ENCODE measurements at regions not wholly inside any gene's neighbourhood (a gene's known extent, or its start where the extent isn't known, plus 50 kb on each side); places are given as distances from the start of the nearest gene placed in this dataset.
"Not testable (repeated sequence)": the region's sequence is repeated elsewhere in the genome, so short reads cannot be mapped to it uniquely, and the experiment has no call there.

- Mint-ChIP-seq H3K27me3 (peaks cover 0 to 7% of the 10 kb centered on the region in 2 donors), H3K4me1 (no peaks in the 10 kb centered on the region), H3K36me3 (no peaks in the 10 kb centered on the region), H3K4me3 (no peak overlapping the region), H3K27ac (no peak overlapping the region), H3K9me3 (peaks cover 0 to 4% (median 2%) of the 10 kb centered on the region in 3 donors)
- DNase-seq, result no peak
- ATAC-seq (replicated peaks in 1 of 4), result no peak
- CTCF ChIA-PET, result no interaction called here
- 45% methylated on average over 1 of the region's 3 CpGs for WGBS (ENCODE audit: insufficient coverage)
- H3K27ac ChIP-seq (ENCODE audit: low read length), result no peak overlapping the region
- no peak overlapping the region for H3K4me3 ChIP-seq (ENCODE audit: control insufficient read depth in 1 of 2, extremely low read depth in 1 of 2, low read length in 1 of 2)
- no peaks in the 10 kb centered on the region for H3K9me3 ChIP-seq
- POLR2A ChIA-PET, result no interaction called here
- no peaks in the 10 kb centered on the region for H3K4me1 ChIP-seq (ENCODE audit: control insufficient read depth in 1 of 2, extremely low read depth in 1 of 2, insufficient read depth in 2 of 2, low read length in 2 of 2)
- no peaks in the 10 kb centered on the region for H3K27me3 ChIP-seq (replicated peaks in 1 of 2; ENCODE audit: control insufficient read depth in 2 of 2, extremely low read depth in 1 of 2, insufficient read depth in 2 of 2, low read length in 1 of 2)
- H3K36me3 ChIP-seq (ENCODE audit: control insufficient read depth in 2 of 2, extremely low read depth in 1 of 2, insufficient read depth in 1 of 2, low read length in 1 of 2), result no peaks in the 10 kb centered on the region
Measured at GRCh38 chr12:114093520-114093919, 127.4 kb upstream of the RBM19 start.

DNA sequence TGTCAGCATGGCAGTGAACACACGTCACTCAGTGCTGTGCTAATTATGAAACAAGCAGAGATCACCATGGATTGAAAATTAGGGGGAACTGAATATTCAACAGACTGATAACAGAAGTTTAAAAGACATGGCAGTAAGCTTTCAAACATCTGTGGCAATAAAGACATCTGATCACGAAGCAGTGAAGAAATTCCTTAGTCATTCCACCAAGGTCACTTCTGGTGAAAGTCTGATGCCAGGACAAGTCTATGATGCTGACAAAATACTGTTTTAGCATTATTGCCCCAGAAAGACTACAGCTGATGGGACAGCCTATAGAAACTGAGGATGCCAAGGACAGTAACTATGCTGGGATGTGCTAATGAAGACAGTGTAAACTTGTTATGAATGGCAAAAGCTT lies 126.9 kb upstream of the RBM19 start:
- no peak for DNase-seq
- Histone ChIP-seq H3K4me3 (ENCODE audit: control insufficient read depth in 1 of 2, extremely low read depth in 1 of 2, low read length in 1 of 2) (no peak overlapping the region), H3K27me3 (replicated peaks in 1 of 2; ENCODE audit: control insufficient read depth in 2 of 2, extremely low read depth in 1 of 2, insufficient read depth in 2 of 2, low read length in 1 of 2) (no peaks in the 10 kb centered on the region), H3K27ac (ENCODE audit: low read length) (no peak overlapping the region), H3K4me1 (ENCODE audit: control insufficient read depth in 1 of 2, extremely low read depth in 1 of 2, insufficient read depth in 2 of 2, low read length in 2 of 2) (no peaks in the 10 kb centered on the region), H3K9me3 (no peaks in the 10 kb centered on the region), H3K36me3 (ENCODE audit: control insufficient read depth in 2 of 2, extremely low read depth in 1 of 2, insufficient read depth in 1 of 2, low read length in 1 of 2) (no peaks in the 10 kb centered on the region)
- Mint-ChIP-seq H3K27ac (no peak overlapping the region), H3K4me1 (no peaks in the 10 kb centered on the region), H3K4me3 (no peak overlapping the region), H3K9me3 (peaks cover 0 to 4% (median 2%) of the 10 kb centered on the region in 3 donors), H3K36me3 (no peaks in the 10 kb centered on the region), H3K27me3 (peaks cover 0 to 7% of the 10 kb centered on the region in 2 donors)
- CTCF ChIA-PET, result interaction anchor here in 1 of 2 donors (0.5 kb wide), 1 partner anchor 12 kb away, joined by 5 read pairs; no protein-coding TSS in a partner anchor
- WGBS (ENCODE audit: insufficient coverage), result 73% methylated on average over 2 of the region's 2 CpGs
- POLR2A ChIA-PET, result interaction anchor here in 1 of 2 donors (0.6 kb wide), 1 partner anchor 41 kb away, joined by 3 read pairs; no protein-coding TSS in a partner anchor
- ATAC-seq (replicated peaks in 1 of 4), result no peak

- ATAC-seq (replicated peaks in 1 of 4), result no peak
- H3K4me3 ChIP-seq (ENCODE audit: control insufficient read depth in 1 of 2, extremely low read depth in 1 of 2, low read length in 1 of 2), result no peak overlapping the region
- no peaks in the 10 kb centered on the region for H3K4me1 Mint-ChIP-seq
- no peak overlapping the region for H3K27ac ChIP-seq (ENCODE audit: low read length)
- no peaks in the 10 kb centered on the region for H3K4me1 ChIP-seq (ENCODE audit: control insufficient read depth in 1 of 2, extremely low read depth in 1 of 2, insufficient read depth in 2 of 2, low read length in 2 of 2)
- H3K27me3 Mint-ChIP-seq, result peaks cover 3 to 7% of the 10 kb centered on the region in 2 donors
- H3K36me3 ChIP-seq (ENCODE audit: control insufficient read depth in 2 of 2, extremely low read depth in 1 of 2, insufficient read depth in 1 of 2, low read length in 1 of 2), result no peaks in the 10 kb centered on the region
- no peak overlapping the region for H3K27ac Mint-ChIP-seq
- H3K36me3 Mint-ChIP-seq, result no peaks in the 10 kb centered on the region
- no peaks in the 10 kb centered on the region for H3K9me3 ChIP-seq
- ChIA-PET CTCF (no interaction called here), POLR2A (no interaction called here)
- no peaks in the 10 kb centered on the region for H3K27me3 ChIP-seq (replicated peaks in 1 of 2; ENCODE audit: control insufficient read depth in 2 of 2, extremely low read depth in 1 of 2, insufficient read depth in 2 of 2, low read length in 1 of 2)
- H3K9me3 Mint-ChIP-seq, result peaks cover 0 to 4% (median 2%) of the 10 kb centered on the region in 3 donors
- no peak overlapping the region for H3K4me3 Mint-ChIP-seq
- DNase-seq, result no peak
- 68% methylated on average over 3 of the region's 5 CpGs for WGBS (ENCODE audit: insufficient coverage)
Measured at GRCh38 chr12:114090211-114090610, 124.1 kb upstream of the RBM19 start.

DNA sequence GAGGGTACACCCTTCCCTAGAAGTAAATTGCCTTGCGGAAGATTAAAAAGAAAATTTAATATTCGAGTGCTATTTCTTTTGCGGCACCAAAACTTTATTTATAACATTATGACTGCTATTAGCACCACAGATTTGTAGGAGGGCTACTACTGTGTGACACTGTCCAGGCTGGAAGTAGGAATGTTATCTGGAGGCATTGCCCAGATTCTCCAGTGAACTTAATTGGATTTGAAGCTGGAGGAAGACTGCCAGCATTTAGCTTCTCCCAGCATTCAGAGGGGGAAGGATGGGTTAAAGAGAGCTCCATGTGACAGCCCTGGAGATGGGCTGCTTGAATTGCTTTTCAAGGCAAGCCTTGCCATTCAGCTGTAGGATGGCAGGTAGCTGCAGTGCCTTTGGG lies 107.0 kb upstream of the RBM19 start:
- H3K36me3 ChIP-seq (ENCODE audit: control insufficient read depth in 2 of 2, extremely low read depth in 1 of 2, insufficient read depth in 1 of 2, low read length in 1 of 2), result no peaks in the 10 kb centered on the region
- no CpG with 5 or more reads among the region's 3 CpGs for WGBS (ENCODE audit: insufficient coverage)
- no peak overlapping the region for H3K27ac Mint-ChIP-seq
- no peaks in the 10 kb centered on the region for H3K4me1 ChIP-seq (ENCODE audit: control insufficient read depth in 1 of 2, extremely low read depth in 1 of 2, insufficient read depth in 2 of 2, low read length in 2 of 2)
- H3K9me3 ChIP-seq, result no peaks in the 10 kb centered on the region
- H3K4me3 ChIP-seq (ENCODE audit: control insufficient read depth in 1 of 2, extremely low read depth in 1 of 2, low read length in 1 of 2), result no peak overlapping the region
- POLR2A ChIA-PET, result no interaction called here
- H3K36me3 Mint-ChIP-seq, result no peaks in the 10 kb centered on the region
- no peaks in the 10 kb centered on the region for H3K4me1 Mint-ChIP-seq
- peaks cover 0 to 5% of the 10 kb centered on the region in 2 experiments for H3K27me3 ChIP-seq (replicated peaks in 1 of 2; ENCODE audit: control insufficient read depth in 2 of 2, extremely low read depth in 1 of 2, insufficient read depth in 2 of 2, low read length in 1 of 2)
- DNase-seq, result no peak
- H3K4me3 Mint-ChIP-seq, result no peak overlapping the region
- CTCF ChIA-PET, result no interaction called here
- H3K27me3 Mint-ChIP-seq, result peaks cover 0 to 5% of the 10 kb centered on the region in 2 donors
- no peak overlapping the region for H3K27ac ChIP-seq (ENCODE audit: low read length)
- no peak for ATAC-seq (replicated peaks in 1 of 4)
- peaks cover 0 to 4% (median 0%) of the 10 kb centered on the region in 3 donors for H3K9me3 Mint-ChIP-seq

- Mint-ChIP-seq H3K4me3 (no peak overlapping the region), H3K27me3 (peaks cover 1 to 12% of the 10 kb centered on the region in 2 donors), H3K27ac (no peak overlapping the region), H3K36me3 (no peaks in the 10 kb centered on the region), H3K4me1 (no peaks in the 10 kb centered on the region), H3K9me3 (no peaks in the 10 kb centered on the region)
- no peaks in the 10 kb centered on the region for H3K36me3 ChIP-seq (ENCODE audit: control insufficient read depth in 2 of 2, extremely low read depth in 1 of 2, insufficient read depth in 1 of 2, low read length in 1 of 2)
- no peak overlapping the region for H3K27ac ChIP-seq (ENCODE audit: low read length)
- no peak for DNase-seq
- no CpG with 5 or more reads among the region's 2 CpGs for WGBS (ENCODE audit: insufficient coverage)
- H3K4me3 ChIP-seq (ENCODE audit: control insufficient read depth in 1 of 2, extremely low read depth in 1 of 2, low read length in 1 of 2), result no peak overlapping the region
- ChIA-PET CTCF (no interaction called here), POLR2A (no interaction called here)
- no peaks in the 10 kb centered on the region for H3K9me3 ChIP-seq
- peaks cover 0 to 9% of the 10 kb centered on the region in 2 experiments for H3K27me3 ChIP-seq (replicated peaks in 1 of 2; ENCODE audit: control insufficient read depth in 2 of 2, extremely low read depth in 1 of 2, insufficient read depth in 2 of 2, low read length in 1 of 2)
- no peaks in the 10 kb centered on the region for H3K4me1 ChIP-seq (ENCODE audit: control insufficient read depth in 1 of 2, extremely low read depth in 1 of 2, insufficient read depth in 2 of 2, low read length in 2 of 2)
- ATAC-seq (replicated peaks in 1 of 4), result no peak
Measured at GRCh38 chr12:114069507-114069906, 103.4 kb upstream of the RBM19 start.

GRCh38 chr12:114064497-114064896 lies 98.4 kb upstream of the RBM19 start:
- ChIA-PET CTCF (no interaction called here), POLR2A (no interaction called here)
- no peaks in the 10 kb centered on the region for H3K4me1 ChIP-seq (ENCODE audit: control insufficient read depth in 1 of 2, extremely low read depth in 1 of 2, insufficient read depth in 2 of 2, low read length in 2 of 2)
- H3K27me3 Mint-ChIP-seq, result peaks cover 3 to 8% of the 10 kb centered on the region in 2 donors
- H3K36me3 Mint-ChIP-seq, result no peaks in the 10 kb centered on the region
- no peaks in the 10 kb centered on the region for H3K36me3 ChIP-seq (ENCODE audit: control insufficient read depth in 2 of 2, extremely low read depth in 1 of 2, insufficient read depth in 1 of 2, low read length in 1 of 2)
- H3K27ac ChIP-seq (ENCODE audit: low read length), result no peak overlapping the region
- no peak overlapping the region for H3K27ac Mint-ChIP-seq
- no peak for ATAC-seq (replicated peaks in 1 of 4)
- H3K9me3 Mint-ChIP-seq, result no peaks in the 10 kb centered on the region
- no peak overlapping the region for H3K4me3 ChIP-seq (ENCODE audit: control insufficient read depth in 1 of 2, extremely low read depth in 1 of 2, low read length in 1 of 2)
- no peaks in the 10 kb centered on the region for H3K9me3 ChIP-seq
- no CpG with 5 or more reads among the region's 4 CpGs for WGBS (ENCODE audit: insufficient coverage)
- no peaks in the 10 kb centered on the region for H3K4me1 Mint-ChIP-seq
- no peak for DNase-seq
- H3K4me3 Mint-ChIP-seq, result no peak overlapping the region
- peaks cover 0 to 11% of the 10 kb centered on the region in 2 experiments for H3K27me3 ChIP-seq (replicated peaks in 1 of 2; ENCODE audit: control insufficient read depth in 2 of 2, extremely low read depth in 1 of 2, insufficient read depth in 2 of 2, low read length in 1 of 2)

DNA sequence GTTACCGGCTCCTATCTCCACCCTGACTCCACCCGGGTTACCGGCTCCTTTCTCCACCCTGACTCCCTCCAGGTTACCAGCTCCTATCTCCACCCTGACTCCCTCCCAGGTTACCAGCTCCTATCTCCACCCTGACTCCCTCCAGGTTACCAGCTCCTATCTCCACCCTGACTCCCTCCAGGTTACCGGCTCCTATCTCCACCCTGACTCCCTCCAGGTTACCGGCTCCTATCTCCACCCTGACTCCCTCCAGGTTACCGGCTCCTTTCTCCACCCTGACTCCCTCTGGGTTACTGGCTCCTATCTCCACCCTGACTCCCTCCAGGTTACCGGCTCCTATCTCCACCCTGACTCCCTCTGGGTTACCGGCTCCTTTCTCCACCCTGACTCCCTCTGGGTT lies 97.9 kb upstream of the RBM19 start:
- H3K4me1 Mint-ChIP-seq; H3K4me1 ChIP-seq (ENCODE audit: control insufficient read depth in 1 of 2, extremely low read depth in 1 of 2, insufficient read depth in 2 of 2, low read length in 2 of 2); ATAC-seq (replicated peaks in 1 of 4); H3K4me3 ChIP-seq (ENCODE audit: control insufficient read depth in 1 of 2, extremely low read depth in 1 of 2, low read length in 1 of 2); H3K36me3 Mint-ChIP-seq; CTCF ChIA-PET; H3K9me3 Mint-ChIP-seq; H3K36me3 ChIP-seq (ENCODE audit: control insufficient read depth in 2 of 2, extremely low read depth in 1 of 2, insufficient read depth in 1 of 2, low read length in 1 of 2); H3K9me3 ChIP-seq; H3K27me3 Mint-ChIP-seq; H3K27ac ChIP-seq (ENCODE audit: low read length); DNase-seq; H3K4me3 Mint-ChIP-seq; POLR2A ChIA-PET; H3K27ac Mint-ChIP-seq: not testable (repeated sequence)
- 100% methylated on average over 1 of the region's 8 CpGs for whole genome bisulfite sequencing (ENCODE audit: insufficient coverage)
- H3K27me3 ChIP-seq (replicated peaks in 1 of 2; ENCODE audit: control insufficient read depth in 2 of 2, extremely low read depth in 1 of 2, insufficient read depth in 2 of 2, low read length in 1 of 2), result peaks cover 0 to 11% of the 10 kb centered on the region in 2 experiments

Data from T-cell (primary cell).